Activated T-cell treated with anti-CD3 and anti-CD28 coated beads, Interleukin-2, amount 50 U/mL, for 48 hours (primary cell): ENCODE measurements at regions not wholly inside any gene's neighbourhood (a gene's known extent, or its start where the extent isn't known, plus 50 kb on each side); places are given as distances from the start of the nearest gene placed in this dataset.

Source experiments
- DNase-seq, 2 experiments: peaks; one replicate each; pipeline ENCODE4 v3.0.0-alpha.2; 2020

DNA sequence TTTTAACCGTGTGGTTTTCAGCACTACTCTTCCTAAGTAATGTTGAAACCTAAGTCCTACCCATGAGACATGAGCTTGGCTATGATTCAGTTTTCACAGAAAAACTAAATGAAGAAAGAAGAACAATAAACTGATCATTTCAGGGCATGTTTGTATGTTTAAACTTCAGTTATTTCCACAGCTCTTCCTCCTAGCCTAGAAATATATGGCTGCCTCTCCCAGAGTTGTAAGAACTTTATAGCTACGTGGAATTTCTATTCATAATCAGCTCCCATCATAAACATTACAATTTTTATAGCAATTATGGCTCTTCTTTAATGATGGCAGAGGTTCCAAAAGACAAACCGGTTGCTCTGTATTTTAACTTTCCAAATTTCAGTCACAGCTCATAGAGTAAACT lies 314.7 kb upstream of the ADAMTSL1 start:
- DNase-seq = no peak

DNA sequence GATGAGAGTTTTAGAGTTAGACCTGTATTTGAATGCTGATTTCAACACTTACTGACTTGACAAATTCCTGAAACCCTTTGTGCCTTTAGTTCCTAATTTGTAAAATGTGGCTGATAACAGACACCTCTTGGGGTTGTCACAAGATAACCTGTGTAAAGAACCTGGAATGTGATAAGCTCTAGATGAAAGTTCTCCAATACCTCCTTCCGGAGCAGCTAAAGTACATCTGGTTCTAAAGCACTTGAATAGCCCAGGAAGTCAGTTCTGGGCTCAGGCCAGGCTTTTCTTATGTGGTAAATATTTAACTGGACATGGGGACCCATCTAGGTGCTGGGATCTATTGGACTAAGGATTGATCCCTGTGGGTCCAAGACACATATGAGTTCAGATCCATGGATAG lies 310.8 kb upstream of the ADAMTSL1 start:
- DNase-seq = no peak

DNA sequence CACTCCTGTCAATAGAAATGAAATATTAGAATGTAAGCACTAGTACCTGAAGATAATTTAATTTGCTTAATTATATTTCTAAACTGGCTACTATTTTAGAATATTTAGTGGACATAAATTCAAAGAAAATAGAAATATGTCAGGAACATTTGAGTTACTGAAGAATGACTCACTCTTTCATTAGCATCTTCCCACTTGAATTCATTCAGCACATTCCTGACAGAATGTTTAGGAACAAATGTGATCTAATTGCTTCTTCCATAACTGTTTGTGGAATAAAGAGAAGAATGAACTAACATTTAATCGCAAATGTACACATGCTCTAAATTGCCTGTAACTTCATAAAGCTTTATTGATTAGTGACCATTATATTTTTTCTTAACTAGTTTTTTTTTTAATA lies 306.2 kb upstream of the ADAMTSL1 start:
- DNase-seq = no peak

DNA sequence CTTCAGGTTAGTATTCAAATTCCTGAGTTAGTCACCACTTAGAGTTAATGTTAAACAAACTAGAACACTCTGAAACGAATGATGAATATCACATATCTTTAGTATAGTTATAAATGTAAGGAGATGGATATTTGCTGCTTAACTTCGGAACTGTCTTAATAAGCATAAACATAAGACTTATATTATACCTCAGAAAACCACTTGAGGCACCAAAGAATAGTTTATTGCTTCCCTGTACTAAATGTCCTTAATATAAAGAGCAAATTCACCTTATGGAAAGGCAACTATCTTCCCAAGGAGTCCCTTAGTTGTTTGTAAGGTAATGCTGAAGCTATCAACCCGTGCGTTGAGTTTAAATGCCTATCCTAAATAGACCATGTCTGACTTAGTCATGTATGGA lies 300.0 kb upstream of the ADAMTSL1 start:
- DNase-seq = no peak

GRCh38 chr9:18182636-18183035 lies 291.3 kb upstream of the ADAMTSL1 start:
- no peak for DNase-seq

DNA sequence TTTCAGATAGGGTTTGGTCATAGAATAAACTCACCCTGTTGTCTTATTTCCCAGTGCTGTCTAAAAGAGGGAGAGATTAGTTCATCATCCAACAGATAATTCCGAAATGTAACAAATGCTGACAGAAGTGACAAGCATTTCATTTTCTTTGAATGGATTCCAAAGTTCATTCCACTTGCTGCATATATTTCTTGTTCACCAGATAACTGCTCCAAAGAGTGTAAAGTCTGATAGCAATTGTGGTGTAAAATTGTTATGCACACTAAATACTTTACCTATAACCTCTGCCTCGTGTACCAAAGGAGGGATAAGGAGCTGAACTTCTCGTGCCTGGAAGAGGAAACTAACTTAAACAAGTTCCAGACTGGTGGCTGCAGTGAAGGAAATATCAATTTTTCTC lies 290.0 kb upstream of the ADAMTSL1 start:
- no peak for DNase-seq

DNA sequence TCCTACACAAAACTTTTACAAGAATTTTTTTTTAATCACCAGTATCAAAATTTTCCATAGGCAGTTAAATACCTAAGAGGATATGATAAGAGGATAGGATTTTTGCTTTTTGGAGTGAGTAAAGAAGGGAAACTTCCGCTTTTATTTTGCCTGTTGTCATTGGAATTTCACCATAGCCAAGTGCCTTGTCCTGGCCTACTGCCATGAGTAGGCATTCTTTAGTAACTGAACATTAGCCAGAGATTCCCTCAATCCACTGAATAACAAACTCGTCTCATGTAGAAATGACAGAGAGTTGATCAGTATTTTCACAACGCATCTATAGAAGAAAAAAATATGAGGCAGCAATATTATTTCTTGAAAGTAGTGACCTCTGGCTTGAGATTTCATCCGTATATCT lies 289.6 kb upstream of the ADAMTSL1 start:
- no peak for DNase-seq

- DNase-seq = no peak
Measured at GRCh38 chr9:18185196-18185595, 288.8 kb upstream of the ADAMTSL1 start.

GRCh38 chr9:18188971-18189370 lies 285.0 kb upstream of the ADAMTSL1 start:
- DNase-seq = no peak

GRCh38 chr9:18189871-18190670 lies 283.9 kb upstream of the ADAMTSL1 start:
- DNase-seq = no peak

- no peak for DNase-seq
Measured at GRCh38 chr9:18190671-18191374, 283.1 kb upstream of the ADAMTSL1 start.

DNA sequence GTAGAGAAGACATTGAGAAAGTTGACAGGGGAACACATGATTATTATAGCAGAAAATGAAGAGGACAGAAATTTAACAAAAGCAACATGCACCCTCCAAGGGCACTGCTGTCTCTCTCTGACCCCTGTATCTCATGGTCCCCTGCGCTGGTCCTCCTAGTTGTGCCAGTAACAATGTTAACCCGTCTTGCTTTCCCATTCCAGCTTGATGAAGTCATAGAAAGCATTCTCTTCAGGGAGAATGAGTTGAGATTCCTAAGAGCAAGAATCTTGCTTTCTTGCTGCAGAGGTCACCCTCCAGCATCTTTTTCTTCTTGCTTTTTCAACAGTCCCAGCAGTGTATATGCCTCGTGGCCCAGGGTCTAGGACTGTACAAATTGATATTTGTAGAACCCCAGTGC lies 279.6 kb upstream of the ADAMTSL1 start:
- DNase-seq = no peak

GRCh38 chr9:18195223-18195622 lies 278.7 kb upstream of the ADAMTSL1 start:
- DNase-seq = no peak

GRCh38 chr9:18202924-18203323 lies 271.0 kb upstream of the ADAMTSL1 start:
- DNase-seq = no peak

DNA sequence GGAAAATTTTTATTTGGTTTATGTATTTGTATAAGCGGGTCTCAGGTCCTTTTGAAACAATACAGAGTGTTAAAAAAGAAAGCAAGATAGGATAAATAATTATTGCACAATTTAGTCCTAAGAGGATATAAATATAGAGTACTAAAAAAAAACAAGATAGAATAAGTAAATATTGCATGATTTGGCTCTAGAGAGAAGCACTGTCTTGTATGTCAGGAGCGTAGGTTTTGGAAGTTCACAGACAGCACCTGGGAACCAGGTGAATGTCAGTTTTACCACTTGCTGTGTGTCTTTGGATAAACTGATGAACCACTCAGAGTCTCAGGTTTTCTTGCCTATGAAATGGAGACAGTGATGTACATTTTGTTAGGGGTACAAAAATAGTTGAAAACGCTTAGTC lies 266.2 kb upstream of the ADAMTSL1 start:
- DNase-seq = no peak

GRCh38 chr9:18208166-18209059 lies 265.5 kb upstream of the ADAMTSL1 start:
- DNase-seq = no peak

DNA sequence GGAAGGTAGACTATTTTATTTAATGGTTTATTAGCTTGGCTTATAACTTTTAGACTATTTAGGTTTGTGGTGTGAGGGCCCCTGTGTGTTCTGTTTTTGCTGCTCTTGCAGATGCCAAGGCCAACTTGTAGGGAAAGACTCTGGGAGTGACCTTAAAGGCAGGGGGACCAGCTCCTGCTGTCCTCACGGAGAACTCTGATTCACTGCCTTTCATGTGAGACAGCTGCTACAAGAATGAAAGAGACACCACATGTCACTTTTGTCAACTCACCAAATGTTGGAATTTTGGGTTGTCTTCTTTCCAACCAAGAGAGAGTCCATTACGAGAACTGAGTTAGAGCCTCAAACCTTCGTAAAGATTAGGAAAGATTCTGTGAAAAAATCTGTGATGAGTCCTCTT lies 258.3 kb upstream of the ADAMTSL1 start:
- no peak for DNase-seq

- no peak for DNase-seq
Measured at GRCh38 chr9:18216376-18216775, 257.6 kb upstream of the ADAMTSL1 start.

- DNase-seq = no peak
Measured at GRCh38 chr9:18228101-18228500, 245.9 kb upstream of the ADAMTSL1 start.

DNA sequence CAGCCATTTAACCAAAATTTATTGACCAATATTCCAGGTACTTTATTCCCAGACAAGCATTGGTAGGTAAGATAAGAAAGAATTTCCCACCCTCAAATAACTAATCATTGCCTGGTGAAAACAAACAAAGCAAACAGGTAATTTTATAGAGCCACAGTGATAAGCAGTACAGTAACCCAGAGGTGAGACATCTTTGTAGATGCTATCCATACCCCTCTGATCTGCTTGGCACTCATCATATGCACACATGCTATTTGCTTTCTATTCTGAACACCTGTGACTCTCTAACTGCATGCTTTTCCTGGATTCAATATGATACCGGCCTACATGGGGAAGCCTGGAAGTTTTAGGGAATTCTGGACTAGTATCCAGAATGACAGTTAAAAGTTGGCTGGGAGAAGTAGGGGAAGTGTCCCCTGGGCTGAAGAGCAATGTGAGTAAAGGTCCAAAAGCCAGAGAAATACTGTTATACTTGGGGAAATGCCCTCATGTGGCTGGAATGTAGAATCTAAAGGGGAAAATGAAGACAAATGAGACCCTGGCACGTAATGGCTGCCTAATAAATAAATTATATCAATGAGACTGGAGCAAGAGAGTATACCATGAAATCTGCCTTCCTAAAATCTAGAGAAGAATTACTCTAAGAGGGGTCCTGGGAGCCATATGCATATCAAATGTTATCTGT lies 243.8 kb upstream of the ADAMTSL1 start:
- no peak for DNase-seq

- no peak for DNase-seq
Measured at GRCh38 chr9:18233311-18233710, 240.6 kb upstream of the ADAMTSL1 start.

DNA sequence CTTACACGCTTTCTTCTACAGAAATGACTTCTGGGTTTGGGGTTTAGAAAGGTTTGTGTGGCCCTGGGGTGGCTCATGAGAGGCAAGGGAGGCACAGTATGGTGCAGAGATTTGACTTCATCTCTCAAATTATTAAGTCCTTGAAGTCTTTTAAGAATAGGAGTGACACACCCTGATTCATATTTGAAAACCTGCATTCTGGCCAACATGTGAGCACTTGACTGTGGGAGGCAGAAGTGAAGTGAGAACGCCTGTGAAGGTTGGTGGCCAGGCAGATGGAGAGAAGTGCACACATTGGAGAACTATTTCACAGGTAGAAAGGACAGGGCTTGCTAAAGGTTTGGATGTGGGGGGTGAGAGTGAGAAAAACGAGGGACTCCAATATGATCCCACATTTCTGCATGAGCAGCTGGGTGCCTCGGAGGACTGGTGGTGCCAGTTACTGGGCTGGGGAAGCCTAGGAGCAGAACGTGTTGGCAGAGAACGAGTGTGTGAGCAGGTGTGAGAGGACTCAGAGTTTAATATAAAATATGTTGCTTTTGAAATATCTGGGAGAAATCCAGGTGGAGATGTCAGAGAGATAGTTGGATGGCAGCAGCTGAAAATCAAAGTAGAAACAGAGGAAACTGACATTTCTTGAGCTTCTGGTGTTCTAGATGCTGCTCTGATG lies 240.0 kb upstream of the ADAMTSL1 start:
- no peak for DNase-seq
